NCI-H460 (cell line): ENCODE measurements at regions not wholly inside any gene's neighbourhood (a gene's known extent, or its start where the extent isn't known, plus 50 kb on each side); places are given as distances from the start of the nearest gene placed in this dataset.
"Not testable (repeated sequence)": the region's sequence is repeated elsewhere in the genome, so short reads cannot be mapped to it uniquely, and the experiment has no call there.

ENCODE experiments used
- DNase-seq: peaks from one replicate; pipeline ENCODE4 v3.0.0-alpha.2; 2016; ENCODE audit warnings: low read depth; ENCODE audit errors: extremely low read depth

DNA sequence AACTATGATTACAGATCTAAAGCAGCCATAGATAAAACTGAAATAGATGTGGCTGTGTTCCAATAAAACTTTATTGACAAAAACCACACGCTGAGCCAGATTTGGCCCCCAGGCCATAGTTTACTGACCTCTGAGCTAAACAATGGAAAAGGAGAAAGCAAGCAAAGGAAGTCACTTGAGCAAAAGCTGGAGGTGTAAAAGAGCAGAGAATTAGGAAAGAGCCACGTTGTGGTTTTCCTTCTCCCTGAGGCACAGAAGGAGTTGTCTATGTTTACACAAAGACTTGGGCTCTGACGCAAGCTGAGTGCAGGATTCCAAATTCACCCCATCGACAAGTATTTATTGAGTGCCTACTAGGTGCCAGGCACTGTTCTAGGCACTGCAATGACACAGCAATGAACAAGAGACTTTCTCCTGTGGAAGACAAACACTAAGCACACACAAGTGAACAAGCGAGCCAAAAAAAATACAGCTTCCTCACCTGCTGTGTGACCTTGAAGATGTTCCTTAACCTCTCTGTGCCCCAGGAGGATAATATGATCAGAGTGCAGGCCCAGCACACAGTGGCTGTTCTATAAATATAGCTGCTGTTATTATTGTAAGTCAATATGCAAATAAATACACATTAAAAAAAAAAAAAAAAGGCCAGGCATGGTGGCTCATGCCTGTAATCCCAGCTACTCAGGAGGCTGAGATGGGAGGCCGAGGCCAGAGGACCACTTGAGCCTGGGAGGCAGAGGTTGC lies 75.4 kb upstream of the PTPN1 start:
- DNase-seq, result no peak

DNA sequence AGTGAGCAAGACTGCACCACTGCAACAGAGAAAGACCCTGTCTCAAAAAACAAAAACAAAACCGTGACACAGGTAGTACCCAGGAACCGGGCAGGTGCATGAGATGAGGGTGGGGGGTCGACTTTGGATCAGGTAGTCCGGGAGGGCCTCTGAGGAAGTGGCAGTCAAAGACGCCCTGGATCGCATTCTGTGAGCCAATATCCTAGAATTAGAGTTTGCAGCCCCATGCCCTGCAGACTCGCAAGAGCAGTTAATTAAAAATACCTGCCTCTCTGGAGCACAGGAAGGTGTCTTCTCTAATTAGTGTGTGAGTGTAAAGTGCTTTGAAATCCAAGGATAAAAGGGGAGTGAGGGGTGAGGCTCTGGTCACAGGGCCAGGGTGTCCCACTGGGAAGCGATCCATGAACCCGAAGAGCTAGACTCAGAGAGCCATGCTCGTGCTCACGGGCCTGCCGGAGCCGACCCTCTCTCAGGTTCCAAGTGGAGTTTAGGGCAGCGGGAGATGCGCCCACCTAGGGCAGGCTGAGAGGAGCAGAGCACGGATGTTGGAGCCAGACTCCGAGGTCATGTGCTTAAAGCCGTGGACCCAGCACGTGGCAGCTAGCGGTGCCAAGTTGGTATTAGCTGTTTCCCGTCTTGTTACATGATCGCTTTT lies 74.7 kb upstream of the PTPN1 start:
- no peak for DNase-seq

DNA sequence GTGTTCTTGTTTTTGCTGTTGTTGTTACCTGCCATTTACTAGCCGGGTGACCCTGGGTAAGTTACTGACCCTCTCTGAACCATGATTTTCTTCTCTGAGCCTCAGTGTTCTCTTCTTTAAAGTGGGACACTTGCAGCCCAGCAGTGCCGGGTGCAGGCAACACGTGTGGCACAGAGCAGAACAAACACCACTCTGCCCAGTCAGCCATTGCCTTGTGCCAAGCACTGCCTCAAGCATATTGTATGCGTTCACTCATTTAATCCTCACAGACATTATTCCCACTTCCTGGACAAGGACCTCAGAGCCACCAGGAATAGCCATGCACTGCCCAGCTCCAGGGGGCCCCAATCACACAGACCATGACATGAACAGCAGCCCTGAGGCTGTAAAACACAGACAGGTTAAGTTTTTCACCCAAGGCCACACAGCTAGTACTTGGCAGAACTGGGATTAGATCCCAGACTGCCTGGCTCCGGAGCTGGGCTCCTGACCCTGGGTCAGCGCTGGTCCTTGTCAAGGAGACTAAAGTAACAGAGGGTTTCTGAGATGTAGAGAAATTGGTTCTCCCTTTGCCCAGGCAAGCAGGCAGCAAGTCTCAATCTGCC lies 74.0 kb upstream of the PTPN1 start:
- DNase-seq, result no peak

DNA sequence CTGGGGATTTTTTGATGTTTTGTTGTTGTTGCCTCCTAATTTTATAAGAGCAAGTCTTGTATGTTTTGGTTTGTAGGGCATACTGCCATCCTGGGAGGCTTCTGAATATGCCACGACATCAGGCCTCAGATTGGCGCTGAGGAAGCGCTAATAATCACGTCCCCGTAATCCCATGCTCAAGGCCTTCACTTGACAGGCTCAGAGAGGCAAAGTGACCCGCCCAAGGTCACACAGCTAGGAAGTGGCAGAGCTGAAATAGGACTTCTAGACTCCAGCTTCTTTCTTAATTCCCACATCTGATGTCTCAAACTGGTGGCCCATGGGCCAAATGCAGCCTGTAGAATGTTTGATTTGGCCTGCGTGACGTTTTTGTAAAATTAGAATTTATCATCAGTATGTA lies 73.5 kb upstream of the PTPN1 start:
- DNase-seq, result no peak

DNA sequence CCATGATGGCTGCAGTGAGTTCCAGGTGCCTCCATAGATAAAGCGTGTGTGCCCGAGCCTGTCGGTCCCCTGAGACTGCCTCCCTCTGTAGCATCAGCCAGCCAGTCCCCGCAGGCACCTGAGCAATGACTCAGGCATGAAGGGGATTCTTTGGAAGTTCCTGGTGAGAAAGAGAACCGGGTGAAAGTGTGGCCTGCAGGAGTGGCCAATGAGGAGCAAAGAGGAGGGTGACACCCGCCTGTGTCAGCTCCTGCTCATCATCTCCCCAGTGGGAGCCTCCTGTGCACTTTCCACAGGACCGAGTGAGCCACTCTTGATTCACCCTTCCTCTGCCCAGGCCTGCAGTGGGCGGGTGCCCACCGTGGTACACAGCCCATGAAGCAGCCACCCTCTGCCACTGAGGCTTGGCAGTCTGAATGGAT lies 71.2 kb upstream of the PTPN1 start:
- DNase-seq, result no peak

DNA sequence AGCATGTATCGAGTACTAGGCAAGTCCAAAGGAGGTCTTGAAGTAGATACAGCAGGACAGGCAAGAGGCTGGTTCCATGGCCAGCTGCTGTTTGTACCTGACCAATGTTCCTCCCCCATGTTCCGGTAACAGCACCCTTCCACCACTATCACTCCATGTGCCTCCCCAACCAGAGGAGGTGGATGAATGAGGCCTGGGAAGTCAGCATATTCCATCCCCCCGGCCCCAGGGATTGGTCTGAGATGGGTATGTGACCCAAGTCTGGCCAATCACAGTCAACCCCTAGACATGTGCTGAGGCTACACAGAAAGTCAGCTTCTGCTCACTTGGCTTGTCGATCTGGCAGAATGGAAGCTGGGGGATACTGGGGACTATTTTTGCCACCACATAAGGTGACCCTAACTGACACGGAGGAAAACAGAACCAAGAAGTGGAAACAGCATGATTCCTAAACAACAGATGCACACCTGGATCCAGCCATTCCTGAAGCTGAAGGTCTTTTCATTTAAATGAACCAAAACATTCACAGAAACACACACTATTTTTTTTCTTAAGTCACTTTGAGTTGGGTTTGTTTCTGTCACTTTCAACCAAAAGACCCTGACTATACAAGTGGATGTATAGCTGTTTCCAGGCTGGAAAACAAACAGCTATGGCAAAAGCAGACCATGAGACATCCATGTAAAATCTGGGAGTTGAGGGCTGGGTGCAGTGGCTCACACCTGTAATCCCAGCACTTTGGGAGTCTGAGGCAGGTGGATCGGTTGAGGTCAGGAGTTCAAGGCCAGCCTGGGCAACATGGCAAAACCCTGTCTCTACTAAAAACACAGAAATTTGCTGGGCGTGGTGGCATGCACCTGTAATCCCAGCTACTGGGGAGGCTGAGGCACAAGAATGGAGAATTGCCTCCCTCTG lies 70.4 kb upstream of the PTPN1 start:
- no peak for DNase-seq

DNA sequence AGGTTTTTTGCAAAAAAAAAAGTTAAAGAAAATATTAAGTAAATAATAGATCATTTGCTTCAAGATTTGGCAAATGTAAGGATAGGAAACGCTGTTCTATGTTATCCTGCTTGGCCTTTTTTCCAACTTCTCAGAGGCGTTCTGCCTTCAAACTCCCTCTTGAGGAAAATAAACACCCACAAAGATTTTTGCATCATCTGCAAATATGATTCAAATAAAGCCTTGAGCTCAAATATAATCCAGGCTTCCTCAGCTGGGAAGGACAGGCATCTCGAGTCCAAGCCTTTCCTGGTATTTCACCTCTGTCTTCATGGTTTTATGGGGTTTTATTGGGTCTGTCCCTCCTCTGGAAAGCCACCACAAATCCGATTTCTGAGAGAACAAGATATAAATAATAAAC lies 67.7 kb upstream of the PTPN1 start:
- DNase-seq, result no peak

DNA sequence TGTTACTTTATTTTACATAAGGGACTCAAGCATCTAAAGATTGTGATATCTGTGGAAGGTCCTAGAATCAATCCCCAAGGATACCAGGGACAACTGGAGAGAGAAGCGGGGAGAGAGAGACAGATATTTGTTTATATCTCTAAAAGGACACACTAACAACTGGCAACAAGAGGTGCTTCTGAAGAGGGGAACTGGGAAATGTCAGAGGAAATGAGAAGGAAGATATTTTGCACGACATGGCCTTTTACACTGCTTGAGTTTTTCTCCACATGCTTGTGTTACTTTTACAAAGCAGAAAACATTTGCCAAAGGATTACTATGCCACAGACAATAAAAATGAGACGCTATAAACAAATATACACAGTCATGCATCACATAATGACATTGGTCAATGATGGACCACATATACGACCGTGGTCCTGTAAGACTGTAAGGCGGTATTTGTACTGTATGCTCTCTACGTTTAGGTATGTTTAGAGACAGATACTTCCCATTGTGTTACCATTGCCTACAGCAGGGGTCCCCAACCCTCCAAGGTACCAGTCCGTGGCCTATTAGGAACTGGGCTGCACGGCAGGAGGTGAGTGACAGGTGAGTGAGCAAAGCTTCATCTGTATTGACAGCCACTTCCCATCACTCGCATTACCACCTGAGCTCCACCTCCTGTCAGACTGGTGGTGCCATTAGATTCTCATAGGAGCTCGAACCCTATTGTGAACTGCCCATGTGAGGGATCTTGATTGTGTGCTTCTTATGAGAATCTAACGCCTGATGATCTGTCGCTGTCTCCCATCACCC lies 64.6 kb upstream of the PTPN1 start:
- DNase-seq, result no peak

DNA sequence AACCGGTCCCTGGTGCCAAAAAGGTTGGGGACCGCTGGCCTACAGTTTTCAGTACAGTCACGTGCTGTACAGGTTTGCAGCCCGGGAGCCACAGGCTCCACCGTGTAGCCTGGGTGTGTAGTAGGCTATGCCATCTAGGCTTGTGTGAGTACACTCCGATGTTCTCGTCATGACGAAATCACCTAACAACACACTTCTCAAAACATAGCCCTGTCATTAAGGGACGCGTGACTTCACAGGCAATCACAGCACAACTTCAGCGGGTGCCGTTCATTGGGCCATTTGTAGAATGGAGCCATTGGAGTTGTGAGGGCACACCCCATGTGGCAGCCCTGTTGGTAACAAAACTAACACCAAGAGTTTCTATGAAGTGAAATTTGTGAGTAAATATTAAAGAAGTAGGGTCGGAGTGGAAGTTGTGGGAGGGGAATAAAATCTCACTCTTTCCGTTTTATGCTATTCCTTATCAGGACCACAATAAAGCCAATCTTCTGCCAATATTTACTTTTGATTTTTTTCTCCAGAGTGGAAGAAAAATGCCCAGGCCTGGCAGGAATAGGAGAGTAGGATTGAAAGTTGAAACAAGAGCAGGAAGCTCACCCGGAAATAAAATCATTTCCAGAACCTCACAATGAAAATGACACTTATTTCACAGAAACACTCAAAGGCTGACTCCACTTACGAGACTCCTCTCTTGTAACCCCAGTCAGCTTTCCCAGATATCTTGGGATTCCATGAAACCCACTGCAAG lies 63.7 kb upstream of the PTPN1 start:
- DNase-seq, result no peak

DNA sequence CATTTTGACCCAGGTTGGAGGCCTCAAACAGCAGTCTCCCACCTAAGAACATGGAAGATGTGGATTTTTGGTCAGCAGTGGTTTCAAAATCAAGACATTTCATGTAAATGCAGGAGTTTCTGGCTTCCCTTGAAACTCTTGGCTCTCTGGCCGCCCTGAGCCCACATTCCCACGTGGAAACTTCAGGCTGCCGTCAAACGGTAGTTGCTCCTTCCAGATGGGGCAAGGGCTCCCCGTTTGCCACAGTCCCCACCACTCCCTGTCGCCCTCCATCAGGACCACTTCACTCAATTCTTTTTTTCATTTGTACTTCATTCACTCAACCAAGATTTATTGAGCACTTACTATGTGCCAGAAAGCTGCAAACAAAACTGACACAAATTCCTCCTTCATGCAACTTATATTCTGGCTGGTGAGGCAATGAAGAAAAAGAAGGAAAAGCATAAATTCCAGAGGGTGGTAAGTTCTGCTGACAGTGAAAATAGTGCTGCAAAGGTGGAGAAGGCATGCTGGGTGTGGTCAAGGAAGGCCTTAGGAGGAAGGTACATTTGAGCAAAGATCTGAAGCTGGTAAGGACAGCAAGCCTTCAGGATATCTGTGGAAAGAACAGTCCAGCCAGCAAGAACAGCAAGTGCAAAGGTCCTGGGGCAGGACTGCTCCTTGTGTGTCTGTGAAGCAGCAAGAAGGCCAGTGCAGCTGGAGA lies 62.9 kb upstream of the PTPN1 start:
- DNase-seq, result no peak

DNA sequence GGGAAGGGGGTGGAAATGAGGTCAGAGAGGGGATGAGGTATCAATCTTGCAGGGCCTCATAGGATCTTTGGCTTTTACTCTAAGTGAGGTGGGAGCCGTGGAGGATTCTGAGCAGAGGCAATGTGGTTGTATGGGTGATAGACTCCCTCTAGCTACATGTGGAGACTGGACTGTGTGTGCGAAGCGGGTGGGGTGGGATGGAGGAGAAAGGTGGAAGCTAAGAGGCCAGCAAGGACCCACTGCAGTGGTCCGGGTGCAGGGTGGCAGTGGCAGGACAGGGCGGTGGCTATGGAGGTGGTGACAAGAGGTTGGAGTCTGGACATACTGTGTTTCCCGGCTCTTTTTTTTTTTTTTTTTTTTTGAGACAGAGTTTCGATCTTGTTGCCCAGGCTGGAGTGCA lies 62.4 kb upstream of the PTPN1 start:
- DNase-seq, result no peak

DNA sequence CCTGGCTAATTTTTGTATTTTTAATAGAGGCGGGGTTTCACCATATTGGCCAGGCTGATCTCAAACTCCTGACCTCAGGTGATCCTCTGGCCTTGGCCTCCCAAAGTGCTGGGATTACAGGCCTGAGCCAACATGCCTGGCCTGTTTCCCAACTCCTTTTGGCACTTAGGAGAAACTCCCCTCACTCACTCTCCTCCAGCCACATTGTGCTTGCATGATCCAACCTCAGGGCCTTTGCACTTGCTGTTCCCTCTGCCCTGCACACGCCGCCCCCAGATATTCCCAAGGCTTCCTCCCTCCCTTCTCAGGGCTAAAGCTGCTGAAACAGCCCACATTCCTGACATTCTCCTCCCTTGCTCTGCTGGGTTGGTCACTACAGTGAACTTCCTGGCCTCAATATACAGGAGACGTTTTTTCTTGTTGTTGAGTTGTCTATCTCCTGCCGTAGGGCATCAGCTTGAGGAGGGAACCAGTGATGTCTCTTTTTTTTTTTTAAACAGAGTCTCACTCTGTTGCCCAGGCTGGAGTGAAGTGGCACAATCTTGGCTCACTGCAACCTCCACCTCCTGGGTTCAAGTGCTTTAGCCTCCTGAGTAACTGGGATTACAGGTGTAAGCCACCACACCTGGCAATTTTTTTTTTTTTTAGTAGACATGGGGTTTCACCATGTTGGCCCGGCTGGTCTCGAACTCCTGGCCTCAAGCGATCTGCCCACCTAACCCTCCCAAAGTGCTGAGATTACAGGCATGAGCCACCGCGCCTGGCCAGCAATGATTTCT lies 61.4 kb upstream of the PTPN1 start:
- DNase-seq, result not testable (repeated sequence)

DNA sequence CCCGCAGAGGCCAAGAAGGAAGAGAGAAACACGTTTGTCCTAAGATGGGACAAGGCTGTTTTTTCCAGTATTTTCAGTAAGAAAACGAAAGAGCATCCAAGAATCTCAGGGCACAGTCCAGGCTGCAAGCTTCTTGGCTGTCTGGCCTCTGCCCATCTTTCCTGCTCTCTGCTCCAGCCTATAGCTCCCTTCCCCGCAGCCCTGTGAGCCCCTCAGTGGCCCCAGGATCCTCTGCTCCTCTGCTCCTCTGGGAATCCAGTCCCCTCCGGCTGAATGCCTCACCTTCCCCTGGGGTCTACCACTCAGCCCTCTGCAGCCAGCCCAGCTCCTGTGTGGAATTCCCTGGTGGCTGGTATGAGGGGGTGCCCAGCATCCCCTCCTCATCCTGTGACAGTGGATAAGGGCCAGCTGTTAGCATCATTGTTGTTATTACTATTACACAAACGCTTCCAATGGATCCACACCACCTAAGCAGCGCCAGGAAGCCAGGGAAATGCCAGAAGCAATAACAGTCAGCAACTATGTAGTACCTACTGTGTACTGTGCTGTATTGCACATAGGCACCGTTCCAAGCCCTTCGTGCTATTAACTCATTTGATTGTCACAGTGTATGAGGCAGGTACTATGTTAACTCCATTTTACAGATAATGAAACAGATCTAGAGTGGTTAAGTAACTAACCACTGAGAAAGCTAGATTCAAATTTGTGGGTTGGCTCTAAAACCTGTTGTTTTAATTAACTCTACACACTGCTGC lies 60.3 kb upstream of the PTPN1 start:
- DNase-seq, result no peak

DNA sequence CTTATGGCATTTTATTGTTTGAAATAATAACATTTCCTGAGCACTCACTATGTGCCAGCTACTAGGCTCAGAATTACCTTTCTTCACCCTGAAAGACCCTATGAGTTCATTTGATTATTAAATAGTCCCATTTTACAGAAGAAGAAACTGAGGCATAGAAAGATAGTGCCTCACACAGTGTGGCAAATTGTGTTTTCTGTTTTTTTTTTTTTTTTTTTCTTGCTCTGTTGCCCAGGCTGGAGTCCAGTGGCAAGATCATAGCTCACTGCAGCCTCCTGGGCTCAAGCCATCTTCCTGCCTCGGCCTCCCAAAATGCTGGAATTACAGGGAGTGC lies 59.7 kb upstream of the PTPN1 start:
- DNase-seq, result no peak

DNA sequence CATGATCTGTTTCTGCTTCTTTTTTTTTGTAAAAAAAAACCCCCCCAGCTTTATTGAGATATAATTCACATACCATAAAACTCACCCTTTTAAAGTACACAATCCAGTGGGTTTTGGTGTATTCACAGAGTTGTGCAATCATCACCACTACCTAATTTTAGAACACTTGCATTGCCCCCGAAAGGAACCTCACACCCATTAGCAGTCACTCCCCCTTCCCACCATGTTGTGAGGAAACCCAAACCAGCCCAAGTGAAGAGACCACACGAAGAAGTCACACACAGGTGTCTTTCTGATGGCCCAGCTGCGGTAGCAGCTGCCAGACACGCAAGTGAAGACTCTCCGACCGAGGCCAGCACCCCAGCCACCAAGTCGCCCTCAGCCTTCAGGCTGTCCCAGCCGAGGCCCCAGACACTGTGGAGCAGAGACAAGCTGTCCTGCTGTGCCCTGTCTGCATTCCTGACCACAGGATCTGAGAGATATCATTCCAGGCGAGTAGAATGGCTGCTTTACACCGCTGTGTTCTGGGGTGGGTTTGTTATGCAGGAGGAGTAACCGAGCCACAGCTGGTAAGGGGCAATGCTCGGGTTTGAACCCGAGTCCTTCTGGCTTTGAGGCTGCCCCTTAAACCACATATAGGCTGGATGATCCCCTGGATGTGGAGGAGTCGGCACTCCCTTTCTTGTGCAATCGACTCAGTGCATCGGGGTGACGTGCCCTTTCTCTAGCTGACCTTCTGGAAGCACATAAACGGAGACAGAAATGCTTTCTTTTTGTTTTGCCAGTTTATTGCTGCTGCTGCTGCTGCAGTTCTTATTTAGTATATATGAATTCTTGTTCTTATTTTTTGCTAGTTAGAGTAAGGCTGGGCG lies 59.1 kb upstream of the PTPN1 start:
- no peak for DNase-seq

DNA sequence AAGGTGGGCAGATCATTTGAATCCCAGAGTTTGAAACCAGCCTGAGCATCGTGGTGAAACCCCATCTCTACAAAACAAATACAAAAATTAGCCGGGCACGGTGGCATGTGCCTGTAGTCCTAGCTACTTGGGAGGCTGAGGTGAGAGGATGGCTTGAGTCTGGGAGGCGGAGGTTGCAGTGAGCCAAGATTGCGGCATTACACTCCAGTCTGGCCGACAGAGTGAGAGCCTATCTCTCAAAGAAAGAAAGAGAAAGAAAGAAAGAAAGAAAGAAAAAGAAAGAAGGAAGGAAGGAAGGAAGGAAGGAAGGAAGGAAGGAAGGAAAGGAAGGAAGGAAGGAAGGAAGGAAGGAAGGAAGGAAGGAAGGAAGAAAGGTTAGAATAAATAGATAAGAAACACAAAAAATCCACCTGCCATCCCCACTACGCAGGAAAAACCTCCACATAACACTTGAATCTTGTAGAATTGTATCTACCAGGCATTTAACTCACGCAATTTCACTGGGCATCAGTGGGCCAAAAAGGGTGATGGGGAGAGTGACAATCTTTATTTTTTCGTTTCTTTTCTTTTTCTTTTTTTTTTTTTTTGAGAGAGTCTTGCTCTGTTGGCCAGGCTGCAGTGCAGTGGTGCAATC lies 58.3 kb upstream of the PTPN1 start:
- not testable (repeated sequence) for DNase-seq
